HCT116 (cell line): ENCODE measurements at regions not wholly inside any gene's neighbourhood (a gene's known extent, or its start where the extent isn't known, plus 50 kb on each side); places are given as distances from the start of the nearest gene placed in this dataset.
"Not testable (repeated sequence)": the region's sequence is repeated elsewhere in the genome, so short reads cannot be mapped to it uniquely, and the experiment has no call there.

Experiments used
- ATAC-seq: fragments of 200-7000 bp; cut with Tn5 transposase; 2 replicates; pipeline ENCODE4 v1.9.1; 2020; ENCODE audit warnings: mild to moderate bottlenecking, moderate library complexity
- BruUV-seq: library from RNA; stranded (reverse); fragments of 400-500 nt; replicated peaks from 2 replicates; lab custom pipeline; 2021; lab: Mats Ljungman, UMichigan
- CTCF ChIA-PET: fragments of 300-600 bp; sonication (Branson Sonifier 250); formaldehyde crosslinking; loops from one replicate; lab custom pipeline; 2021; ENCODE audit warnings: antibody characterized with exemption; lab: Charles Lee
- POLR2A ChIA-PET: fragments of 300-600, 350-600 bp; sonication (Branson Sonifier 250); formaldehyde crosslinking; loops from one replicate; lab custom pipeline; 2021; ENCODE audit warnings: antibody characterized with exemption; lab: Charles Lee
- RAD21 ChIA-PET, 2 experiments: fragments of 300-600 bp; sonication (Branson Sonifier 250); formaldehyde crosslinking; loops; one replicate each; lab custom pipeline; 2023; ENCODE audit warnings: low total read pairs in 2 of 2; ENCODE audit not compliant: uncharacterized antibody in 2 of 2, unreplicated experiment in 2 of 2, low non-redundant PET in 1 of 2; lab: Charles Lee
- DNase-seq: peaks from one replicate; pipeline ENCODE4 v3.0.0-alpha.2; 2010; ENCODE audit warnings: low read depth, low spot score
- H2AFZ ChIP-seq: fragments of 200-600 bp; shearing (Covaris generic), sonication (generic); 2 replicates; pipeline ENCODE4 v1.6.1; 2017; ENCODE audit warnings: low read depth, mixed run types, mixed read lengths, antibody characterized with exemption, low read length; ENCODE audit not compliant: poor library complexity, severe bottlenecking
- H3K27ac ChIP-seq: 2 replicates; pipeline ENCODE4 v1.5.1; 2012; ENCODE audit warnings: low read depth, low read length
- H3K27me3 ChIP-seq: fragments of 200-600 bp; sonication (generic); 2 replicates; pipeline ENCODE4 v1.6.1; 2016; ENCODE audit warnings: mixed run types, low read length, mixed read lengths; ENCODE audit not compliant: insufficient read depth
- H3K36me3 ChIP-seq, 2 experiments: fragments of 200-500 bp in 1 of 2; fragments of 200-600 bp in 1 of 2; sonication (Bioruptor generic) in 1 of 2; sonication (generic) in 1 of 2; 2 replicates each; pipeline versions ENCODE4 v1.5.1 to v1.6.1; 2014 to 2016; ENCODE audit warnings: low read length in 2 of 2, inconsistent platforms in 1 of 2, mixed read lengths in 1 of 2, mixed run types in 1 of 2; ENCODE audit not compliant: insufficient read depth in 2 of 2, control insufficient read depth in 1 of 2
- H3K4me1 ChIP-seq, 2 experiments: fragments of 200-600 bp in 1 of 2; sonication (generic) in 1 of 2; 2 replicates each; pipeline versions ENCODE4 v1.5.1 to v1.6.1; 2012 to 2017; ENCODE audit warnings: low read length in 2 of 2, inconsistent platforms in 1 of 2, mild to moderate bottlenecking in 1 of 2, mixed read lengths in 1 of 2, mixed run types in 1 of 2, moderate library complexity in 1 of 2; ENCODE audit not compliant: insufficient read depth in 2 of 2, control insufficient read depth in 1 of 2
- H3K4me2 ChIP-seq: fragments of 200-600 bp; sonication (generic); 2 replicates; pipeline ENCODE4 v1.6.1; 2017; ENCODE audit warnings: mixed run types, low read length, mixed read lengths
- H3K4me3 ChIP-seq, 2 experiments: fragments of 200-600 bp in 1 of 2; sonication (generic) in 1 of 2; replicated peaks in 1 of 2; 2 replicates each; pipeline ENCODE4 v1.5.1; 2011 to 2016; ENCODE audit warnings: low read length in 2 of 2, control low read depth in 1 of 2, low read depth in 1 of 2, mild to moderate bottlenecking in 1 of 2, mixed read lengths in 1 of 2, mixed run types in 1 of 2
- H3K79me2 ChIP-seq: fragments of 200-600 bp; sonication (generic); 2 replicates; pipeline ENCODE4 v1.6.1; 2017; ENCODE audit warnings: mild to moderate bottlenecking, mixed run types, low read length, moderate library complexity, mixed read lengths; ENCODE audit not compliant: insufficient read depth
- H3K9ac ChIP-seq: fragments of 200-600 bp; sonication (generic); 2 replicates; pipeline ENCODE4 v1.6.1; 2016; ENCODE audit warnings: low read length, mixed read lengths
- H3K9me2 ChIP-seq: fragments of 200-600 bp; sonication (generic), shearing (Covaris generic); 2 replicates; pipeline ENCODE4 v1.6.1; 2017; ENCODE audit warnings: mixed run types, mild to moderate bottlenecking, moderate library complexity; ENCODE audit not compliant: insufficient read depth
- H3K9me3 ChIP-seq, 2 experiments: fragments of 200-500 bp in 1 of 2; fragments of 200-600 bp in 1 of 2; sonication (Bioruptor generic) in 1 of 2; sonication (generic) in 1 of 2; 2 replicates each; pipeline ENCODE4 v1.6.1; 2014 to 2017; ENCODE audit warnings: low read length in 2 of 2, mixed read lengths in 2 of 2, inconsistent platforms in 1 of 2, low read depth in 1 of 2, mild to moderate bottlenecking in 1 of 2, mixed run types in 1 of 2, moderate library complexity in 1 of 2; ENCODE audit not compliant: control insufficient read depth in 1 of 2, insufficient read depth in 1 of 2
- H4K20me1 ChIP-seq: fragments of 200-600 bp; sonication (generic), shearing (Covaris generic); 2 replicates; pipeline ENCODE4 v1.6.1; 2017; ENCODE audit warnings: mixed run types, mild to moderate bottlenecking, moderate library complexity; ENCODE audit not compliant: insufficient read depth
- CEBPB ChIP-seq: IDR thresholded peaks from 2 replicates; pipeline ENCODE4 v1.6.1; 2012; ENCODE audit warnings: low read depth
- ELF1 ChIP-seq: IDR thresholded peaks from 2 replicates; pipeline ENCODE4 v1.6.1; 2012; ENCODE audit warnings: low read depth, borderline replicate concordance
- EZH2 ChIP-seq: fragments of 200-600 bp; sonication (generic); IDR thresholded peaks from 2 replicates; pipeline ENCODE4 v1.6.1; 2017; ENCODE audit warnings: antibody characterized with exemption, mixed run types
- EZH2phosphoT487 ChIP-seq: fragments of 200-600 bp; IDR thresholded peaks from 2 replicates; pipeline ENCODE4 v1.6.1; 2018; ENCODE audit warnings: antibody characterized with exemption, borderline replicate concordance
- POLR2AphosphoS5 ChIP-seq: IDR thresholded peaks from 2 replicates; pipeline ENCODE4 v1.6.1; 2011; ENCODE audit warnings: mild to moderate bottlenecking, low read depth, low read length, moderate library complexity
- SIN3A ChIP-seq: IDR thresholded peaks from 2 replicates; pipeline ENCODE4 v1.6.1; 2012; ENCODE audit warnings: low read depth
- intact Hi-C: fragments of 100-400 bp; cut with micrococcal nuclease; formaldehyde crosslinking; loops from 2 replicates; pipeline ENCODE4 v1.10.0; 2022

GRCh38 chr2:239719791-239720360 is 305.3 kb downstream of the NDUFA10 start:
- no peak for ATAC-seq
- POLR2A ChIA-PET, result no interaction called here

DNA sequence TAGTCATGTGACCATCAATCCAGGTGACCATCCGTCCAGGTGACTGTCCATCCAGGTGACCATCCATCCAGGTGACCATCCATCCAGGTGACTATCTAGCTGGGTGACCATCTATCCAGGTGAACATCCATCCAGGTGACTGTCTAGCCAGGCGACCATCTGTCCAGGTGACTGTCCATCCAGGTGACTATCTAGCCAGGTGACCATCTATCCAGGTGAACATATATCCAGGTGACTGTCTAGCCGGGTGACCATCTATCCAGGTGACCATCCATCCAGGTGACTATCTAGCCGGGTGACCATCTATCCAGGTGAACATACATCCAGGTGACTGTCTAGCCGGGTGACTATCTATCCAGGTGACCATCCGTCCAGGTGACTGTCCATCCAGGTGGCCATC is 306.2 kb downstream of the NDUFA10 start:
- RAD21 ChIA-PET, H3K27ac ChIP-seq, H3K36me3 ChIP-seq, H3K27me3 ChIP-seq, H2AFZ ChIP-seq, POLR2A ChIA-PET, H4K20me1 ChIP-seq, H3K9ac ChIP-seq, H3K9me3 ChIP-seq, H3K79me2 ChIP-seq, intact Hi-C loops, BruUV-seq, DNase-seq, H3K9me2 ChIP-seq, H3K4me1 ChIP-seq, CTCF ChIA-PET, H3K4me2 ChIP-seq, H3K4me3 ChIP-seq, ATAC-seq: not testable (repeated sequence)

More at GRCh38 chr2:239719791-239720360, 305.3 kb downstream of the NDUFA10 start:
- no peak overlapping the region for H3K27ac ChIP-seq
- H3K9me2 ChIP-seq, result no peaks in the 10 kb centered on the region
- H2AFZ ChIP-seq, result no peak overlapping the region
- TF ChIP-seq SIN3A, result no peak
- no peak for TF ChIP-seq ELF1
- no peak for TF ChIP-seq EZH2phosphoT487
- no peak for TF ChIP-seq CEBPB
- TF ChIP-seq POLR2AphosphoS5, result no peak
- no peak for TF ChIP-seq EZH2
- RAD21 ChIA-PET, result no interaction called here
- H3K79me2 ChIP-seq, result no peaks in the 10 kb centered on the region
- CTCF ChIA-PET, result no interaction called here
- H3K4me3 ChIP-seq, result no peak overlapping the region
- no peak overlapping the region for H3K4me2 ChIP-seq
- no peaks in the 10 kb centered on the region for H3K4me1 ChIP-seq
- no peaks in the 10 kb centered on the region for H3K27me3 ChIP-seq
- no peak for DNase-seq
- BruUV-seq, result no TSS peak
- no peaks in the 10 kb centered on the region for H4K20me1 ChIP-seq
- intact Hi-C loops, result no loop called here
- no peak overlapping the region for H3K9ac ChIP-seq
- no peaks in the 10 kb centered on the region for H3K36me3 ChIP-seq
- no peaks in the 10 kb centered on the region; a peak in 1 of 4 replicates for H3K9me3 ChIP-seq
